Esophagus squamous epithelium (tissue), 5 donors: ENCODE measurements at regions not wholly inside any gene's neighbourhood (a gene's known extent, or its start where the extent isn't known, plus 50 kb on each side); places are given as distances from the start of the nearest gene placed in this dataset.
A peak's percentile ranks its signal among the peaks of the same experiment; 100 is the strongest.
"Not testable (repeated sequence)": the region's sequence is repeated elsewhere in the genome, so short reads cannot be mapped to it uniquely, and the experiment has no call there.

ENCODE experiments used
- DNase-seq: peaks from one replicate; lab custom pipeline; 2025; lab: John Stamatoyannopoulos, UW
- H3K27ac ChIP-seq, 4 donors: fragments of 200-600 bp; sonication (generic); one replicate each; pipeline ENCODE4 v1.5.1; 2016 to 2019; ENCODE audit warnings: mild to moderate bottlenecking in 1 of 4
- H3K27me3 ChIP-seq, 4 donors: fragments of 200-600 bp; sonication (generic); 1 replicate in 3 of 4; 2 replicates in 1 of 4; pipeline versions ENCODE4 v1.5.1 to v1.6.0; 2017 to 2021; ENCODE audit warnings: antibody characterized with exemption in 1 of 4
- H3K36me3 ChIP-seq, 3 donors: fragments of 200-600 bp; sonication (generic); one replicate each; pipeline ENCODE4 v1.5.1; 2016 to 2019
- H3K4me1 ChIP-seq, 3 donors: fragments of 200-600 bp; sonication (generic); one replicate each; pipeline ENCODE4 v1.5.1; 2017 to 2019
- H3K4me3 ChIP-seq, 4 donors: fragments of 200-600 bp; sonication (generic); 1 replicate in 3 of 4; 2 replicates in 1 of 4; pipeline ENCODE4 v1.5.1; 2016 to 2019; ENCODE audit warnings: mild to moderate bottlenecking in 2 of 4, moderate library complexity in 1 of 4
- H3K9me3 ChIP-seq, 3 donors: fragments of 200-600 bp; sonication (generic); one replicate each; pipeline ENCODE4 v1.5.1; 2016 to 2019
- WGBS, 2 donors: methylation state at CpG; one replicate each; pipeline ENCODE4 v1.1.5; 2018; 5-methylcytosine and 5-hydroxymethylcytosine counted together
- intact Hi-C: fragments of 100-400 bp; cut with DNase I; formaldehyde crosslinking; loops from one replicate; pipeline ENCODE4 v1.15.0; 2022
- donor health status: DM: yes; HTN: yes; CAD: no.

GRCh38 chr7:75201606-75202079, 109.3 kb downstream of the GTF2IRD2B start:
- H3K4me1 ChIP-seq, H3K36me3 ChIP-seq, H3K27me3 ChIP-seq, intact Hi-C loops, H3K4me3 ChIP-seq, DNase-seq, H3K9me3 ChIP-seq, H3K27ac ChIP-seq: not testable (repeated sequence)
- no CpG with 5 or more reads among the region's 8 CpGs for WGBS, 2 donors

- DNase-seq, H3K27ac ChIP-seq, H3K27me3 ChIP-seq, H3K9me3 ChIP-seq, H3K36me3 ChIP-seq, intact Hi-C loops, H3K4me1 ChIP-seq, H3K4me3 ChIP-seq: not testable (repeated sequence)
- WGBS, 2 donors, result no CpG with 5 or more reads among the region's 14 CpGs
These were observed 113.1 kb downstream of the GTF2IRD2B start for GRCh38 chr7:75205367-75206085.

- H3K4me1 ChIP-seq, H3K27me3 ChIP-seq, H3K27ac ChIP-seq, H3K4me3 ChIP-seq, H3K9me3 ChIP-seq, DNase-seq, H3K36me3 ChIP-seq, intact Hi-C loops: not testable (repeated sequence)
- WGBS, 2 donors, result no CpG with 5 or more reads among the region's 5 CpGs
These were observed 123.1 kb downstream of the GTF2IRD2B start for GRCh38 chr7:75215460-75215859.

- H3K27ac ChIP-seq, H3K4me1 ChIP-seq, H3K27me3 ChIP-seq, H3K36me3 ChIP-seq, H3K4me3 ChIP-seq, intact Hi-C loops, DNase-seq, H3K9me3 ChIP-seq: not testable (repeated sequence)
- WGBS, 2 donors, result no CpG with 5 or more reads among the region's 10 CpGs
These were observed 124.6 kb downstream of the GTF2IRD2B start for GRCh38 chr7:75216963-75217362.

- H3K36me3 ChIP-seq, H3K27ac ChIP-seq, intact Hi-C loops, DNase-seq, H3K9me3 ChIP-seq, H3K27me3 ChIP-seq, H3K4me1 ChIP-seq, H3K4me3 ChIP-seq: not testable (repeated sequence)
- WGBS, 2 donors, result no CpG with 5 or more reads among the region's 4 CpGs
These were observed 133.7 kb downstream of the GTF2IRD2B start for GRCh38 chr7:75226102-75226501.

- H3K27ac ChIP-seq, H3K27me3 ChIP-seq, H3K4me3 ChIP-seq, H3K36me3 ChIP-seq, H3K9me3 ChIP-seq, H3K4me1 ChIP-seq, DNase-seq, intact Hi-C loops: not testable (repeated sequence)
- WGBS, 2 donors, result 67% methylated on average over 1 of the region's 7 CpGs; no CpG with 5 or more reads in 1 of the 2 donors
These were observed 137.2 kb downstream of the GTF2IRD2B start for GRCh38 chr7:75229558-75229957.

- WGBS, 2 donors, result no CpG with 5 or more reads among the region's 4 CpGs
- H3K36me3 ChIP-seq, H3K4me1 ChIP-seq, H3K27me3 ChIP-seq, intact Hi-C loops, H3K4me3 ChIP-seq, H3K9me3 ChIP-seq, H3K27ac ChIP-seq, DNase-seq: not testable (repeated sequence)
These were observed 138.2 kb downstream of the GTF2IRD2B start for GRCh38 chr7:75230558-75230957.

GRCh38 chr7:75235092-75235826, 142.9 kb downstream of the GTF2IRD2B start:
- H3K4me3 ChIP-seq, H3K4me1 ChIP-seq, DNase-seq, H3K9me3 ChIP-seq, H3K36me3 ChIP-seq, intact Hi-C loops, H3K27me3 ChIP-seq, H3K27ac ChIP-seq: not testable (repeated sequence)
- no CpG with 5 or more reads among the region's 13 CpGs for WGBS, 2 donors

- H3K27ac ChIP-seq, H3K9me3 ChIP-seq, intact Hi-C loops, H3K27me3 ChIP-seq, H3K36me3 ChIP-seq, DNase-seq, H3K4me1 ChIP-seq, H3K4me3 ChIP-seq: not testable (repeated sequence)
- WGBS, 2 donors, result no CpG with 5 or more reads among the region's 11 CpGs
These were observed 143.4 kb downstream of the GTF2IRD2B start for GRCh38 chr7:75235827-75236167.

GRCh38 chr7:75237255-75238187, 145.1 kb downstream of the GTF2IRD2B start:
- WGBS, 2 donors, result 0% methylated on average over 1 of the region's 103 CpGs; no CpG with 5 or more reads in 1 of the 2 donors
- DNase-seq, H3K36me3 ChIP-seq, H3K27me3 ChIP-seq, H3K27ac ChIP-seq, H3K4me1 ChIP-seq, H3K9me3 ChIP-seq, intact Hi-C loops: not testable (repeated sequence)
- H3K4me3 ChIP-seq, result peak overlapping the region in 1 of 4 donors; percentile 30

GRCh38 chr7:75238309-75238708, 145.9 kb downstream of the GTF2IRD2B start:
- H3K4me3 ChIP-seq, intact Hi-C loops, H3K27ac ChIP-seq, H3K9me3 ChIP-seq, H3K36me3 ChIP-seq, DNase-seq, H3K27me3 ChIP-seq, H3K4me1 ChIP-seq: not testable (repeated sequence)
- no CpG with 5 or more reads among the region's 10 CpGs for WGBS, 2 donors

- H3K36me3 ChIP-seq, H3K27me3 ChIP-seq, H3K27ac ChIP-seq, DNase-seq, H3K9me3 ChIP-seq, intact Hi-C loops, H3K4me1 ChIP-seq, H3K4me3 ChIP-seq: not testable (repeated sequence)
- WGBS, 2 donors, result no CpG with 5 or more reads among the region's 3 CpGs
These were observed 151.2 kb downstream of the GTF2IRD2B start for GRCh38 chr7:75243638-75244037.
